C4-2B (cell line): ENCODE measurements at regions not wholly inside any gene's neighbourhood (a gene's known extent, or its start where the extent isn't known, plus 50 kb on each side); places are given as distances from the start of the nearest gene placed in this dataset.

Source experiments
- H3K27ac ChIP-seq: fragments of 450-650 bp; 2 replicates; pipeline ENCODE4 v1.5.1; 2017
- ZFX ChIP-seq: fragments of 450-650 bp; IDR thresholded peaks from 2 replicates; pipeline ENCODE4 v1.6.1; 2017
- TF ChIP-seq, protein P1 (sequence below): fragments of 450-650 bp; conservative IDR thresholded peaks from 2 replicates; pipeline ENCODE4 v1.5.1; 2017; ENCODE audit warnings: mild to moderate bottlenecking

- TF ChIP-seq, protein P1, sequence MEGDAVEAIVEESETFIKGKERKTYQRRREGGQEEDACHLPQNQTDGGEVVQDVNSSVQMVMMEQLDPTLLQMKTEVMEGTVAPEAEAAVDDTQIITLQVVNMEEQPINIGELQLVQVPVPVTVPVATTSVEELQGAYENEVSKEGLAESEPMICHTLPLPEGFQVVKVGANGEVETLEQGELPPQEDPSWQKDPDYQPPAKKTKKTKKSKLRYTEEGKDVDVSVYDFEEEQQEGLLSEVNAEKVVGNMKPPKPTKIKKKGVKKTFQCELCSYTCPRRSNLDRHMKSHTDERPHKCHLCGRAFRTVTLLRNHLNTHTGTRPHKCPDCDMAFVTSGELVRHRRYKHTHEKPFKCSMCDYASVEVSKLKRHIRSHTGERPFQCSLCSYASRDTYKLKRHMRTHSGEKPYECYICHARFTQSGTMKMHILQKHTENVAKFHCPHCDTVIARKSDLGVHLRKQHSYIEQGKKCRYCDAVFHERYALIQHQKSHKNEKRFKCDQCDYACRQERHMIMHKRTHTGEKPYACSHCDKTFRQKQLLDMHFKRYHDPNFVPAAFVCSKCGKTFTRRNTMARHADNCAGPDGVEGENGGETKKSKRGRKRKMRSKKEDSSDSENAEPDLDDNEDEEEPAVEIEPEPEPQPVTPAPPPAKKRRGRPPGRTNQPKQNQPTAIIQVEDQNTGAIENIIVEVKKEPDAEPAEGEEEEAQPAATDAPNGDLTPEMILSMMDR, result no peak
- TF ChIP-seq ZFX, result no peak
- no peak overlapping the region for H3K27ac ChIP-seq
Measured at GRCh38 chr5:155068616-155069100, 55.1 kb downstream of the KIF4B start.

DNA sequence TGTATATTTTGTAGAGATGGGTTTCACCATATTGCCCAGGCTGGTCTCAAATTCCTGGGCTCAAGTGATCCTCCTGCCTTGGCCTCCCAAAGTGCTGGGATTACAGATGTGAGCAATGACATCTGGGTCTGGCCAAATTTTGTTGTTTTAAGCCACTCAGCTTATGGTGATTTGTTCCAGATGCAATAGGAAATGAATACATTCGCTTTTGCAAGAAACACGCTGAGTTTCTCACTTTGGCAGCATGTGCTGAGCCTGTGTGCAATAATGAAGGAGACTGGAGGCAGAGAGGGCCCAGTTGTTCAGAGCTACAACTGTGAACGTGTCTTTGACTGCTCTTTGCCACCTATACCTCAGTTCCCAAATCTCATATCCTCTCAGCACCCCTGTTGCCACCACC is 56.4 kb downstream of the KIF4B start:
- no peak for TF ChIP-seq ZFX
- TF ChIP-seq, protein P1, result no peak
- H3K27ac ChIP-seq, result no peak overlapping the region

- TF ChIP-seq, protein P1, result no peak
- H3K27ac ChIP-seq, result no peak overlapping the region
Measured at GRCh38 chr5:155070781-155071180, 57.2 kb downstream of the KIF4B start.

GRCh38 chr5:155076379-155076778 is 62.8 kb downstream of the KIF4B start:
- no peak for TF ChIP-seq ZFX
- TF ChIP-seq, protein P1, result no peak
- no peak overlapping the region for H3K27ac ChIP-seq

DNA sequence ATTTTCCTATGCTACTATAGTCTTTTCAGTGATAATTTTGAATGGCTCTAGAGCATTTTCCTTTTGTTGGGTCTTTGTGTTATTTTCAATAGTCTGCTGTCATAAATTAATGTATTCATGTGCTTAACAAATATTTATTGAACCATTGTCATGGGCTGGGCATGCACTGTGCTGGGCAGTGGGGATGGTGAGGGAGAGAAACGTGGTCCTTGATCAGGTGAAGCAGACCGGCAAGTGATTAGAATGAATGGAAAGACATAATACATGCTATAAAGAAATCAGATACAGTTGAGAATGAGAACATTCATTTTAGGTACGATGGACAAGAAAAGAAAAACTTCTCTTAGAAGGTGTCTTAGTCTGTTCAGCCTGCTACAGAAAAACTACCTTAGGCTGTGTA is 66.1 kb downstream of the KIF4B start:
- H3K27ac ChIP-seq, result no peak overlapping the region
- TF ChIP-seq, protein P1, result no peak
- no peak for TF ChIP-seq ZFX

DNA sequence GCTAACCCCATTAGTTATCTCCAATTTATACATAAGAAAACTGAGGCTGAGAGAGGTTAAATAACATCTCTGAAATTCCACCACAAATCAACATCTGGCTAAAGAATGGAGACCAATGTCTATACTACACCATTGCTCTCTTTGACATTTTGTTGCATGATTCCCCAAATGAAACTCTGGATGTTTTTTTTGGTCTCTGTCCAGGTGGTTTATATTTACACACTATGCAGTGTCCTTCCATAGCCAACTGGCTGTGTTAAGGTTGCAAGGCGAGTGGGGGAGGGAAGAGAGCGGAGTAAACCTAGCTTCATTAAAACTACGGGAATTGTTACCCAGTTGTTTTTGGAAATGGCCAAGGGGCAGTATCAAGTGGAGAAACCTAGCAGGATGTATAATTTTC is 67.2 kb downstream of the KIF4B start:
- TF ChIP-seq, protein P1, result no peak
- no peak for TF ChIP-seq ZFX
- no peak overlapping the region for H3K27ac ChIP-seq

- no peak for TF ChIP-seq ZFX
- TF ChIP-seq, protein P1, result no peak
- no peak overlapping the region for H3K27ac ChIP-seq
Measured at GRCh38 chr5:155081618-155082017, 68.1 kb downstream of the KIF4B start.
